T follicular helper cell (primary cell): ENCODE measurements at regions not wholly inside any gene's neighbourhood (a gene's known extent, or its start where the extent isn't known, plus 50 kb on each side); places are given as distances from the start of the nearest gene placed in this dataset.
A peak's percentile ranks its signal among the peaks of the same experiment; 100 is the strongest.
"Not testable (repeated sequence)": the region's sequence is repeated elsewhere in the genome, so short reads cannot be mapped to it uniquely, and the experiment has no call there.

Experiments
- DNase-seq: peaks from one replicate; pipeline ENCODE4 v3.0.0-alpha.2; 2020; ENCODE audit warnings: low read depth

GRCh38 chr3:109656225-109656624, 318.9 kb upstream of the DPPA4 start:
- no peak for DNase-seq

GRCh38 chr3:109678600-109678999, 341.3 kb upstream of the DPPA4 start:
- DNase-seq = no peak

GRCh38 chr3:109679664-109680063, 342.3 kb upstream of the DPPA4 start:
- DNase-seq = no peak

DNA sequence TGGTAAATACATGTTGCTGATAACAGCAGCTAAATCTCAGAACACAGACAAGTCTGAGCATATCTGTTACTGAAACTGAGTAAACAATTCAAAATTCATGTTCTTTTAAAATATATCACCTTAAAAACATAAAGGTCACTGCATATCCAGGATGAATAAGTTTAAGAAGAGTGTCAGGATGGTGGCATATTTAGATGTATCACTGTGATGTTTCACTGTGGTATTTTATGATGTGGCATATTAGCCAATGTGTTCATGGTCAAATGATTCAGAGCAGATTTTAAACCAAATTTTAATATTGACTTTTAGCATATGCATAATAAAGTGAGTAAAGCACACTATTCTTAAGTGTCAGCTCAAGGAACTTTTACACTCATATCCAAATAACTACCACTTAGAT, 346.4 kb upstream of the DPPA4 start:
- no peak for DNase-seq

DNA sequence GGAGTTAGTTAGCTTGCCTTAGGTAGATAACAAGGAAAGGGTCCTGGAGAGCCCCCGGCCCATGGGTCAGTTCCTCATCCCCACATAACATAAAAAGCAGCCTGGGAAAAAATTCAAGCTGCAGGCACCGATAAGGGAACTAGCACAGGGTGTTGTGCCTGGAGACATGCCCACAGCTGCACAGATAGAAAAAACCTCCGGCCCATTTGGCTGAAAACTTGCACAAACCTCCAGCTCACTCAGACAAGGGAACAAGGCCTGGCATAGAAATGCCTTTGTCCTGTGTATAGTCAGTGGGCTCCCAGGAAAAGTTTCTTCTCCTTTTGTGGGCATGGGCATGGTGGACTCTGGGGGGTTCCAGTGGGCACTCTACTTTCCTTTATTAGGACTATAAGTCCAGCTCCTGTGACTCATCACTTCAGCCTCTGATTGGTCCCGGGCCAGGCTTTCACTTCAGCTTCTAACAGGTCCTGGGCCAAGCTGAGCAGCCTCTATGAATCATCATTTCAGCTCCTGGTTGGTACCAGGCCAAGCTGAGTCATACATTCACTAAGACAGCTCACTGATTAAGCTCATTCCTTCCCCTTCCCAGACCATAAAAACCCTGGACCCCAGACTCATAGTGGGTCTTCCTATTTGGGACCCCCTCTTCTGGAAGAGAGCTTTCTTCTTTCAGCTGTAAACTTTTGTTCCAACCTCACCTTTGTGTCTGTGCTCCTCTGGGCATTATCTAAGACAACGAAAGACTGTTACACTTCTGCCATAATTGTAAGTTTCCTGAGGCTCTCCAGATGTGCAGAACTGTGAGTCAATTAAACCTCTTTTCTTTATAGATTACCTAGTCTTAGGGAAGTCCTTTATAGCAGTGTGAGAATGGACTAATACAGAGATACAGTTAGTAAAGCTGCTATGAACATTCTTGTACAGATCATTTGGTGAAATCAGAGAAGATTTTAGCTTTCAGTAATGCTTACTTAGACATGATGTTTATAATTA, 348.0 kb upstream of the DPPA4 start:
- no peak for DNase-seq

GRCh38 chr3:109687626-109688025, 350.3 kb upstream of the DPPA4 start:
- DNase-seq = no peak

- no peak for DNase-seq
Measured at GRCh38 chr3:109696932-109697331, 359.6 kb upstream of the DPPA4 start.

DNA sequence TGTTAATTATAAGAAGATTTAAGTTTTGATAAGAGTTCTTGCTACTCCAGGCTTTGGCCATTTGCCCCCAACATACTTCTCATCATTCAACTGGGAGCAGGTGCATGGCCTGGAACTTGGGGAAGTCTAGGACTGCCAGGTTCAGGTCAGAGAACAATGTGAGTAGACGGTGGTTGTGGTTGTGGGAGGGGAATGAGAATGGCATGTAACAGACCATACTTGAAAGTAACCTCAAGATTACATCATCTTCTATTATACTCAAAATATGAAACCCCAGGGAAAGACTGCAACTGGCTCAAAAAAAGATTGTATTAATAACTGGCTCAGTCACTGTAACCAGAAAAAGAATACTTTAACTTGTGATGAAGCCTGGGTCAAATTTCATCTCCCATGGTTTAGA, 364.9 kb upstream of the DPPA4 start:
- DNase-seq = no peak

DNA sequence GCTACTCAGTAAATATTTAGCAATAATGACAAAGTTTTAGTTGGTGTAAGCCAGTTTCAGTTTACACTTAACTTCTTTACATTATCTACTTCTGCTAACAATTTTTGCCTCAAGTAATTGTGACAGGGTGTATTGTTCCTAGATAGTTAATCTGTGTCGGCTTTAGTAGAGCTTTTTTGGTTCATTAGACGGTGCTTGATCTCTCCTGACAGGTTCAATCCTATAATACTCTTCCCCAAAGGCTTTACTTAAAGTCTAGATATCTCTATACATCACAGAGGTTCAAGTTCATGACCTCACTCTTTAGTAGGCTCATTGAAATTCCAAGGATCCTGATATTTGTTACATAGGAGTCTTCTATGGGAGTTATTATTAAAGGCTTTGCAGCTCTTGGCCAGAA, 365.6 kb upstream of the DPPA4 start:
- no peak for DNase-seq

GRCh38 chr3:109705133-109705532, 367.8 kb upstream of the DPPA4 start:
- not testable (repeated sequence) for DNase-seq

DNA sequence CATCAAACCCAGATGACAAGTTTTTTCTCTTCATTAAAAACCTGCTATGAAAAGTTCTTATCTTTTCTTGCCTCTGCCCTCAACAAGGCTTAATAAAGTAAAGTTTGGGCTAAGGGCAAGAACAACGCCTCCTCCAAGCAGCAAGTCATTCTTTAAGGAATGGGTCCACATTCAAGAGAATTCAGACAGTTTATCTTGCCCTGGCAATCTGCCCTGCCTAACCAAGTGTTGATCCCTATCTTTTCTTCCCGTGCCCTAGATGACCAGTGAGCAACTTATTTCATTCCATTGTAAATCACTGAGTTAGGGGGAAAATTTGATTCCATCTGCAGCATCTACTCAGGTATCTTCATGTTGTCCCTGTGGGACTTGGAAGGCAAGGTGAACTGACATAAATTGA, 370.3 kb upstream of the DPPA4 start:
- DNase-seq = no peak

GRCh38 chr3:109713288-109713687, 375.9 kb upstream of the DPPA4 start:
- no peak for DNase-seq

DNA sequence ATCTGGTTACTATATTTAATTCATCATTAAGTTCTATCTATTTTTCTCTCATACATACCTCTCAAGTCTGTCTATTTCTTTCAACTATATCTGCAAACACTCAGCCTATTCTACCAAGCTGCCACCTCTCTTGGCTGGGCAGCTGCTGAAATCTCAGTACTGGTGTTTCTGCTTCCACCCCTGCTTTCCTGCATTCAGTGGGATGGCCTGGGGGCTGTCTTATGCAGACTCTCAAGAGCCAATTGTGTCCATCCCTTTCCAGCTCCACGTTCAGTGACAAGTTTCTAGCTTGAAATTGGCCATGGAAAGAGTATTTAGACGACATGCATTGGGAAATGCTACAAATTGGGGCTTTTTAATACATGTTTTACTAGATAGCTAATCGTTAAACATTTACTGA, 378.4 kb upstream of the DPPA4 start:
- no peak for DNase-seq

DNA sequence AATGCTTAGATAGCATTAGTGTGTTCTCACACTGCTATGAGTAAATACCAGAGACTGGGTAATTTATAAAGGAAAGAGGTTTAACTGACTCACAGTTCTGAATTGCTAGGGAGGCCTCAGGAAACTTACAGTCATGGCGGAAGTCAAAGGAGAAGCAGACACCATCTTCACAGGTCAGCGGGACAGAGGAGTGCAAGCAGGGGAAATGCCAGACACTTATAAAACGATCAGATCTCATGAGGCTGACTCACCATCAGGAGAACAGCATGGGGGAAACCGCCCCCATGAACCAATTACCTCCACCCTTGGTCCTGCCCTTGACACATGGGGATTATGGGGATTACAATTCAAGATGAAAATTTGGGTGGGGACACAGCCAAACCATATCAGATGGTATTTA, 381.5 kb upstream of the DPPA4 start:
- DNase-seq = no peak

DNA sequence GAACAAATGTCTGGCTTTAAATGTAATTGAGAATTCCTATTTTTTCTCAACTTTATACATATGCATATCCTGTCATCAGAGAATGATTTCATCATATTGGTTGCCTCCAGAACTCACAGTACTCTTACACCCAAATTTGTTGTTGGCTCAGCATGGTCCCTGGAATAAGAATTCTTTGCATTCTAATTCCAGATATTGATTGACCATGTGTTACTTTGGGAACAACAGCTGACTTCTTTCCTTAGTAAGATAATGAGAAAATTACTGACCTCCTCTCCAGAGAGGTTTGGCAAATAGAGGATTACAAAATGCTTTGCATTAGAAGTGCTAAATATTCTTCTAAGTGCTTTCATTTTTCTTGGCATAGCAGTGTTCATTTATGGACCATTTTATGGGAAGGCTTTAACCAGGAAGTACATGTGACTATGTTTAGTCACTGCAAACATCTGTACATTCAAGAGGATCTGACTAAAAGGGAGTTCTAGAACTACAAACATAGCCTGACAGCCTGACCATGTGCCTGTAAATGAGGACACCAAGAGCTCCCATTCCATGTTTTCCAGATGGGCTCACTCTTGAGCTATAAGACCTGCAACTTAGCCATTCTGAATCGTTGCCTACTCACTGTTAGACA, 391.6 kb upstream of the DPPA4 start:
- no peak for DNase-seq

DNA sequence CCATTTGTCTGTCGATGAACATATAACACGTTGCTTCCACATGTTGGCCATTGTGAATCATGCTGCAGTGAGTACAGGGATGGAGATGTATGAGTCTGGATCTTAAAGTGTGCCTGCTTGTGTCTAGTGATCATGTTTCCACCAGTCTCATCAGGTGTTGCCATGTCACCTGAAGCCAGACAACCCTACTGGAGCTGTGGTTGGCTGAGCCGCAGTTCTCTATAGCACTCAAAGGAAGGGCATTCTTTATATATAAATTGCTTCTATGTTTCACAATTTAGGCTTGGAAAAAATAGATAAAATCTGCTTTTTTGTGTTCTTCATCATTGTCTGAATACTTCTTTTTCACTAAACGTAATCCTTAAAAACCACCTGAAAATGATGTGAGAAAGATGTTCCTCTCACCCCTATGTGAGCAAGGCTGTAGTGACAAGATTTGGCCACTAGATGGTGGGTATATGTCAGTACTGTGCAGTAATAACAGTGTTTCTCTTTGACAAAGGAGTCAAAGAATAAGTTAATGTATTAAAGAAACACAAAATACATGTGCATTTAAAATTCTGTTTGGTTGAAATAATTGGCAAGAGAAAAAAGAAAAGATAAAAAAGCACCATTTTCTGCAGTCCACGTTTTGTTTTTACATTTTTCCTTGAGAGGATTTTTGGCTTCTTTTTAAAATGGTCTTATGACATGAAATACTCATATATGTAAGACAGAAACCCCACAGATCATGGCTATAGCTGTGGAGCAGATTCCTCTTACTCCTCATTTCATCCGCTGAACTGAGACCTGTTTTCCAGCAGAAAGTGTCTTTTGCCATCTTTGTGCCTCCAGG, 394.5 kb upstream of the DPPA4 start:
- peak; percentile 38 for DNase-seq

DNA sequence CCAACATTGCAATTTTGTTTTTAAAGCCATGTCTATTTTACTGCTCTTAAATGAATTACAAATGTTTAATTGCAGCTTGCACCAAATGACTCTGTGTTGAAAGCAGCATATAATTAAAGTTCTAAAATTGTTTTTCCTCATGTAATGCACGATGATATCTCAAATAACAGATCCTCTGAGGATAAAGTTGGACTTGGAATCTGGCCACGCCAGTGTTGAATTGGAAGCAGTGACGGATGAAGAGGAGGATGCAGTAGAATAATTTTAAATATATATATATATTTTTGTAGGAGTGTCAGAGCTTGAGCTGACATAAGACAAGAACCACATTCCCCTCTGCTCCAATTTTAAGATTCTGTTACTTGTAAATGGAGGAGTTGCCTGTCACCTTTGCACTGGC, 406.6 kb upstream of the DPPA4 start:
- no peak for DNase-seq

GRCh38 chr3:109772520-109772919, 435.2 kb upstream of the DPPA4 start:
- no peak for DNase-seq

GRCh38 chr3:109774108-109774507, 436.8 kb upstream of the DPPA4 start:
- no peak for DNase-seq

DNA sequence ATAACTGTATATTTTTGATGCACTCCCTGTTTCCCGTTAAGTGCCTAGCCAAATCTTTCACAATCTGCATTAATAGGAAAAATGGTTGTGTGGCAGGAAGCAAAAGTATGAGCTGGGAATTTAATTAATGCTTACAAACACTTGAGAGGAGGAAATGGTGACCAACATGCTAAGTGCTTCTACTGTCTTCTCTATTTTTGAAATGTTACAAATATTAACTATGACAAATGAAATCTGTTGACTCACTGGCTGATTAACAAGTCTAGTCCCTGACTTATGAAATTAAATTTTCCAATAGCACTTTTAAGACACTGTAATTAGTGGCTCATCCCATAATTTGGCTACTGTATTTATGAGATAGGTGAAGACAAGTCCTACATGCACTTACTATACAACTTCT, 446.9 kb upstream of the DPPA4 start:
- DNase-seq = no peak

- no peak for DNase-seq
Measured at GRCh38 chr3:109784852-109785631, 447.7 kb upstream of the DPPA4 start.

DNA sequence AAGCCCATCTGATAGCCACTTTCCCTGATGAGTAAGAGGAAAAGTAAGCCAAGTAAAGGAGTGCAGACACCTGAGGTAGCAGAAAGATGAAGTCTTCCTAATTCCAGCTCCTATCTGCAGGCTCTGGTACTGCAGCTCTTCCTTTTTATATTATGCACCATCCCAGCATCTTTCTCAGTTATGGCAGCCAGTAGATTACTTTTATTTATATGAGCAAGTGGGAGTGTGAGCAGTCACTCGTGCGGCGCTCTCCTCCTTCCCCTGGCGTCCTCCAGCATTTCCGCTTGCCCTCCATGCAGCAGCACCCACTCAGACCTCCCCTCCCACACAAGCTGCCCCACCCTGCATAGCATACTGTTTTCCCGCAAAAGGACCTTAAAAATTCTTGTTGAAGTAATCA, 465.9 kb upstream of the DPPA4 start:
- no peak for DNase-seq
